ENCODE measurements at regions not wholly inside any gene's neighbourhood (a gene's known extent, or its start where the extent isn't known, plus 50 kb on each side); places are given as distances from the start of the nearest gene placed in this dataset.

DNA sequence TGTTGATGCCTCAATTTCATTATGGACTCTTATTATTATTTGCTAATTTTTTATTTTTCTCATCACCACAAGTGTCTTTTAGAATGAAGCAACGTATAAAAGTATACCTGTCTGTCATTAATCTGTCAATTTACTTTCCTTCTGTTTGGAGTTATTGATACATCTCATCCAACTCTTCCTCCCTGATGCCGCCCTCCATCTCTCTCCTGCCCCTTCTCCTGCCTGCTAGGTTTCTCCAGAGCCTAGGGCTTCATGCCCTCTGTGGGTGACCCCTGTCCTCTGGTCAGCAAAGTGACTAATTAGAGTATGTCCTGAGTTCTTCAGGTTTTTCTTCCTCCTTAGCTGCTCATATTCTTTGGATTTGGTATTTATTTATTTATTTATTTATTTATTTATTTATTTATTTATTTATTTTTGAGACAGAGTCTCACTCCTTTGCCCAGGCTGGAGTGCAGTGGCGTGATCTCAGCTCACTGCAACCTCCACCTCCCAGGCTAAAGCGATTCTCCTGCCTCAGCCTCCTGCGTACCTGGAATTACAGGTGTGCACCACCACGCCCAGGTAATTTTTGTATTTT lies 162.5 kb upstream of the MYCN start:
- no peak for FAIRE-seq
- DNase-seq (ENCODE audit: low spot score): no peak

DNA sequence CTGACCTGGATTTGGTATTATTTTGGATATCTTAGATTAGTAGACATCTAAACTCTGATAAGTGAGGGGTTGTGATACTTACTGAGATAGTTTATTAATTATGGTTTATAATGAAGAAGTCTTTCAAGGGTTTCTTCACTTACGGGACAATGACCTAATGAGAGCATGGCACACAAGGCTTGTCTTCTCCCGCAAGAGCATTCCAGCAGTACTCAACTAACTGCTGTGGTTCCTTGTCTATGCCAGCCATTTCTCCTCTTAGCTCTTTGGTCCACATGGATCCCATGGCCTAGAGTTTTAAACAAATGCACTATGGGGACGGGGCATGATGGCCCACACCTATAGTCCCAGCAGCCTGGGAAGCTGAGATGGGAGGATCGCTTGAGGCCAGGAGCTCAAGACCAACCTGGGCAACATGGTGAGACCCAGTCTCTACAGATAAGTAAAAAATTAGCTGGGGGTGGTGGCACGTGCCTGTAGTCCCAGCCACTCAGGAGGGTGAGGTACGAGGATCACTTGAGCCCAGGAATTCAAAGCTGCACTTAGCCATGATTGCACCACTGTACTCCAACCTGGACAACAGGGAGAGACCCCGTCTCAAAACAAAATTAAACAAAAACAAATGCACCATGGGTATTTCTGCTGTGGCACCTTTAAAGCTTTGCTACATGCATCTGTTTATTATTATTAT lies 161.7 kb upstream of the MYCN start:
- FAIRE-seq (no peak), DNase-seq (ENCODE audit: low spot score) (no peak)

DNA sequence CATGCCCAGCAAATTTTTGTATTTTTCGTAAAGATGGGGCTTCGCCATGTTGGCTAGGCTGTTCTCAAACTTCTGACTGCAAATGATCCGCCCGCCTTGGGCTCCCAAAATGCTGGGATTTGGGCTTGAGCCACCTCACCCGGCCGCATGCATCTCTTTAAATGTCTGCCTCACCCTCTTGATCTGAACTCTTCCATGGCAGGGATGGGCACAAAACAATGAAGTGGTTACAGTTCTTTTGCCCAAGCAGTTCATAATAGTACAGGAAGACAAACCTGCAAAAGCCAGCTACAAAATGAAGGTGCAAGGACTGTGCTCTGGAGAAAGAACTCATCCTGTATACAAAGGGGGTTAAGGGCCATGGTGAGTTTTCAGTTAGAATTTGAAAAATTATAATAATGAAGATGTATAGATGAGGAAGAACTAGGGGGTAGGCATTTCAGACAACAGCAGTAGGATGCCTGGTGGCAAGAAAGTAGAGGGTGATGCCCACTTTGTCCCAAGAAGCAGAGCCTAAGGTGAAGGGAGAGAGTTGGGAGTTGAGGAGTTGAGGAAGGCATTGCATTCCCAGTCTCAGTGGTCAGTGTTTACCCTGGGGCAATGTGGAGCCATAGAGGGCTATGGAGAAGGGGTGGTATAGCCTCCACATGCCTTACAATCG lies 160.8 kb upstream of the MYCN start:
- DNase-seq (ENCODE audit: low spot score) (no peak), FAIRE-seq (no peak)

DNA sequence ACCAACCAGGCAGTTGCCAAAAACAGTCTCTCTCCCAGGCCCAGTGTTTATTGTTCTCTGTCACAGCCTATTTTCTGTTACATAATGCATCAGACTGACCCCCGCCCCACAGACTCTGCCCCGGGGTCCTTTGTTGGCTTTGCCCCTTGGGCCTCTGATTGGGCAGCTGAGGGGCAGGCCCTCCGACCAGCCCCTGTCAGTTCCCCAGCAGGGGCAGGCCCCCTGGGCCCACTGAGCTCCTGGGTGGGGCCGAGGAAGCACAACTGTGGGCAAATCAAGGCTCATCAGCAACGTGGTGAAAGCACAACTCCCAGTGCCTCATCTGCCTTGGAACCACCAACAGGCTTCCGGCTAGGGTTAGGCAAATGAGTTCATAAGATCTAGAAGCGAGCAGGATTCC lies 160.1 kb upstream of the MYCN start:
- FAIRE-seq: no peak
- DNase-seq (ENCODE audit: low spot score): no peak

DNA sequence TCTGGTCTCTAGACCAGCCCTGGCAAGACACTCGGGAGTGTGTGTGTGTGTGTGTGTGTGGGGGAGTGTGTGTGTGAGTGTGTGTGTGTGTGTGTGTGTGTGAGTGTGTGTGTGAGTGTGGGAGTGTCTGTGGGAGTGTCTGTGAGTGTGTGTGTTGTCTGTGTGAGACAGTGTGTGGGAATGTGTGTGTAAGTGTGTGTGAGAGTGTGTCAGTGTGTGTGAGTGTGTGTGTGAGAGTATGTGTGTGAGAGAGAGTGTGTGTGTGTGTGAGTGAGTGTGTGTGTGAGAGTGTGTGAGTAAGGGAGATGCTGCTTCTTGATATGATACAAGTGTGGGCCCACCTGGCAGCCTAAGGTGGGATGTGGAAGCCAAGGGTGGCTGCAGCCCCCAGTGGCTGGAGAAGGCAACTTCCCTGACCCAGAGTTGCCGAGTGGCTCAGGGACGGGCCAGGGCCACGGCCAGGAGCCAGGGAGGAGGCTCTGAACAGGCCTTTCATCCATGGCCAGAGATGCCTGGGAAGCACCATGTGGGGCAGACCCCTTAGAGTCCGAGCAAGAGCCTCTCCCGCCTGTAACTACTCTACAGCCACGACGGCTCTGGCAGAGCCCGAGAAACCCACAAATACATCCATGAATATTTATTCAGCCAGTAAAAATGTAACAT lies 159.3 kb upstream of the MYCN start:
- FAIRE-seq: no peak
- DNase-seq (ENCODE audit: low spot score): no peak

DNA sequence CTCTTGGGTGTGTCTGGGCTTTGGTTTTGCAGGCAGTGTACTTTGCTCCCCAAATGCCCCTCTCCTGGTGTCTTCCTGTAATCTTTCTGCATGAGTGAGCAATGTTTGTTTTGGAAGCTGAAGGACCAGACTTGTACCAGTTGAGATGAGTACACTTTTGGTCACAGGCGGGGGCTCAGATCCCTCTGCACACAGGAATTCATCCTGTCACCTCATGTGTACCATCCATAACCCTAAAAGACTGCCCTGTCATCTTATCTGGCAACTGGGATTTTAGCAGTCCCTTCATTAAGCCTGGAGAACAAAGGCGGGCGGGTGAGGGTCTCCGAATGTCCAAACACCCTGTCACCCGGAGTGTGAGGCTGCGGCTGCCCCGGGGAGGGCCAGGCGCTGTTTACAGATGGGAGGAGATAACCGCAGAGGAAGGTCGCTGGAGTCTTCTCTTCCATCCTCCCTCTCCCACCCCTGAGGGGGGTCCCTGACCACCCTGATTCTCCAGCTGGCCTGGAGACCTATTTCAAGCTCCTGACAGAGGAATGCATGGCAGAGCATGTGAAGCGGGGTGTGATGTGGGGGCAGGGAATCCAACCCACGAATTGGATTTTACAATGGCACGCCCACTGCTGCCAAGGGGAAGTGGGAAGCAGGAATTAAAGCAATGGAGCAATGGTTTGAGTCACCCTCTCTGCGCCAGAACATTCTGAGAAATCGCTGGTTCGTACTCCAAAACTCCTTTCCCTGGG lies 158.2 kb upstream of the MYCN start:
- FAIRE-seq: no peak
- DNase-seq (ENCODE audit: low spot score): peak; percentile 33

DNA sequence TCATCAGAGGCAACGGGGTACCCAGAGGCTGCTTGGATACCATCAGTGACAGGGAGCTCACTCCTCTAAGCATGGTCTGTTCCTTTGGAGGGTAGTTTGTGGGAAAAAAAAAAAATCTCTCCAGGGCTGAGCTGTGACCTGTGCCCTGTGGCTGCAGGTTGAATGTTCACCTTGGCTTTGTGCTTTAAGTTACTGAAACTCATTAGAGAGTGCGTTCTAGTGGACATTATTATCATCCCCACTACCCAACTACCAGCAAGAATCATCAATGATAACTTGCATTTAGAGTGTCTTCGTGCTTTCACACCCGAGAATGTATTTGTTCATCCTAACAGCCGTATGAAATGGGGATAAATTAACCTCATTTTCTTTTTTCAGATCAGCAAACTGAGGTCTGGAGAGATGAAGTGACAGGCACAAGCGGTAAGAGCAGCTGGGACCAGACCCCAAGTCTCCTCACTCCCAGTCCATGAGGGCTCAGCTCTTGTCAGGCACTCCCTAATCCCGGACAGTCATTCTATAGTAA lies 157.5 kb upstream of the MYCN start:
- no peak for FAIRE-seq
- no peak for DNase-seq (ENCODE audit: low spot score)

DNA sequence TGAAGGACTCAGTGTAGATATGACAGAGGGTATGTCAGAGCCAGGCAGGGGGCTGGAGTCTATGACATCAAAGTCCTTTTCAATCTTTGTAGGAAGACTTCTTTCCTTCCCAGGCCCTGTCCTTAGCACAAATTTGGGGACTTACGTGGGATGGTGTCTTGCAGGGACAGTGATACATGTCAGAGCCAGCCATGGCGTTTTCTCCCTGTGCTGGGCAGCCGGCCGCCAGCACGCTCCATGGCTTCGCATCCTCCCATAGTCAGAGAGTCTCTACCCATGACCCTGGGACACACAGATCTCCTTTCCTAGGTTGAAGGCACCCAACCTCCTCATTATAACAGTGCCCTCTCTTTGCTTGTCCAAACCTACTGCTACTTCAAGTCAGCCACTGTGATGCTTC lies 156.9 kb upstream of the MYCN start:
- DNase-seq (ENCODE audit: low spot score) (no peak), FAIRE-seq (no peak)

DNA sequence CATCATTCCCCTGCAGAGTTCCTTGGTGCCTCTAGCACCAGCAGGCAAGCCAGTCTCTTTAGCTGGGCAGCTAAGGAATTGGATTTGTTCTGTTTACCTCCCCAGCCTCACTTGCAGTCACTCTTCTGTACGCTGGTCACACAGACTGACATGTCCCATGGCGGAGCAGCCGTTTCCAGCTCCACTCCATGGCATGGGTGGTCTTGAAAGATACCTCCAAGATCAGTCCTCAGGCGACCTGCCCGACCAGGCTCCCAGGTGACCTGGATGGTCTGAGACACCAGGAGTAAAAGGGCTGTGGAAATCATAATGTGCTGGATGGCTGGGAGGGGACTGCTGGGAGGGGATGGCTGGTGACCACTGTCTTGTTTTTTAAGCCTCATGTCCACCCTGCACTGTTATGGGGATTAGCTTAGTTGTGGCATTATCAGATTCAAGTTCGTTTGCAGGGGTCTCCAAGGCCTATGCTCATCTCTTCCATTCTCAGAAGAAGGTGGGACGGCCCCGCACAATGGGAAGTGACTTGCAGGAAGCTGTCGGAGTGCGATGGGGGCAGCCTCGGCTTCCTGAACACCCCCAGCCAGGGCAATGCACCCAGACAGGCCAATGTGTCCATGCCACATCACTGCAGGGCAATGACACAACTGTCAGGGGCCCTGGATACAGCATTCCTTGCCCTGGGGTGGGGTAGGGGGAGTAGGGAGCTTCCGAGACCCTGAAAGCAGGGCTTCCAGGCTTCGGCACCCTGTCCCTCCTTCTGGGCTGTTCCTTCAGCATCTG lies 156.1 kb upstream of the MYCN start:
- DNase-seq (ENCODE audit: low spot score) (no peak), FAIRE-seq (no peak)

DNA sequence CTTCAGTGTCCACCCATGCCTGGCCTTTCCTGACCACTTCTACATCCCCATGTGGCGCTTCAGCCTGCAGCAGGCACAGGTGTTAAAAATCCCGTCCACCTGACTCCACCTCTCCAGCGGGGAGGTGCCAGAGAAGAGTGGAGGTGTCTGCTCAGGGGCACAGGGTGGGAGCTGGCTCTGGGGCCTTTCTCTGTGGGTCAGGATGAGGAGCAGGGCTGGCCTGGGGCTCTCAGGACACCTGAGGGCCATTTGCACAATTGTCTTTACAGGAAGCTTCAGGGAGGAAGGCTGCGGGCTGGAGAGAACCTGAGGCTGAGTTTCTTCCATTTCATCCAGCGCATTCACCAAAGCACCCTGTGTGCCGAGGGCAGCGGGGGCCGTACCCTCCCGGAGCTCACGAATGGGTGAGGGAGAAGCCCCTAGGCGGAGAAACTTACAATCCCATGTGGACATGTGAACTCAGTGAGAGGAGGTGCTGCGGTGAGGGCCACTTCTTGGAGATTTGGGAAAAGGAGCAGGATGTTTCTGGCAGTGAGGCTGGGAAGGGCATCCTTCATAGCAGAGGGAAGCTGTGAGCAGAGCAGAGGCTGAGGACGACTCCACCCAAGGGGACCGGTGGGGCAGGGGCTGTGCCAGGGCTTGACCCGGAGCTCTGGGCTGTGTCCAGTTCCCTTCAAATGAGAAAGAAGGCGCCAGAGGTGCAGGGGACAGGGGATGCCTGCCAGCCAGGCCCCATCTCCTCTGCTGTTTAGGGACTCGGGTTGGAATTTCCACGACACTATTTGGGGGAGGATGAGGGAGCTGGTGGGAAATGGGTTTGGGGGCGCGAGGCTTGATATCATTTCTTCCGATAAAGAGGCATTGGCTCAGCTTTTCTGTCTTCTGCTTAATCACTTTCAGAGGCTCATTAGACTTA lies 155.2 kb upstream of the MYCN start:
- FAIRE-seq: no peak

DNA sequence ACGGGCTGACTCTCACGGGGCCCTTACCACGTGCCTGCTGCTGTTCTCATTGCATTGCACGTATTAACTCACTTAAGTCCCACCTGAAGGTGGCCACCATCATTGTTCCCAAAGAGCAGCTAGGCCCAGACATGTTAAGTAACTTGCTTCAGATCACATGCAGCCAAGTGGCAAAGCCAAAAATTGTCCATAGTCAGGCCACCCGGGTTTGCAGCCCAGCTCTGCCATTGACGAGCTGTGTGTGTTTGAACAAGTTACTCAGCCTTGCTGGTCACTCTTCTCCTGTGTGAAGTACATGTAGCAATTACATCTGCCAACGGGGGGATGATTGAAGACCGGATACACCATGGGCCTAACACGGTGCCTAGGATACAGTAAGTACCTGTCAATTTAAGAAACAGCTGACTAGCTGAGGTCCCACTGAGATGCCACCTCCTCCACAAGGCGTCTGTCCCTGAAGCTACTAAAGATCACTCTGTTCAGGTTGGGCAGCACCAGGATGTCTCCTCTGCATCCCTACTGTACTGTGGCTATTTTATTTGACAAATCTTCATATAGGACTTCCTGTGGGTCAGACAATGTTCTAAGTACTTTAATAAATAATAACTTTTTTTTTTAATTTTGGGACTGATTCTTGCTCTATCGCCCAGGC lies 154.2 kb upstream of the MYCN start:
- no peak for FAIRE-seq
- DNase-seq (ENCODE audit: low spot score): no peak

More for the DNA sequence above, 155.2 kb upstream of the MYCN start:
- no peak for DNase-seq (ENCODE audit: low spot score)

DNA sequence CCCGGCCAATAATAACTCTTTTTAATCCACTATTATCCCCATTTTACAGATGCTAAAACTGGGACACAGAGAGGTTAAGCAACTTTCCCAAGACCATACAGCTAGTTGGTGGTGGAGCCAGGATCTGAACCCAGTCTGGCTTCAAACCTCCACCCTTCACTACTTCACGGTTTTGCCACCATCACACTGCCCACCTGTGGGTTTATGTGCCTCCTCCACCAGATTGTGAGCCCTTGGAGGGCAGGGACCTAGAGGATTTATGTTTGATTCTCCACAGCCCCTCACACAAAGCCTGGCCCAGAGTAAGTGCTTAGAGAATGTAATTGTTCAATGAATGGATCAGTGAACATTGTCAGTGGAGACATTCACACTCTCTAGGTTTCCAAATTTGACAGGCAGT lies 153.4 kb upstream of the MYCN start:
- FAIRE-seq: no peak
- DNase-seq (ENCODE audit: low spot score): no peak

DNA sequence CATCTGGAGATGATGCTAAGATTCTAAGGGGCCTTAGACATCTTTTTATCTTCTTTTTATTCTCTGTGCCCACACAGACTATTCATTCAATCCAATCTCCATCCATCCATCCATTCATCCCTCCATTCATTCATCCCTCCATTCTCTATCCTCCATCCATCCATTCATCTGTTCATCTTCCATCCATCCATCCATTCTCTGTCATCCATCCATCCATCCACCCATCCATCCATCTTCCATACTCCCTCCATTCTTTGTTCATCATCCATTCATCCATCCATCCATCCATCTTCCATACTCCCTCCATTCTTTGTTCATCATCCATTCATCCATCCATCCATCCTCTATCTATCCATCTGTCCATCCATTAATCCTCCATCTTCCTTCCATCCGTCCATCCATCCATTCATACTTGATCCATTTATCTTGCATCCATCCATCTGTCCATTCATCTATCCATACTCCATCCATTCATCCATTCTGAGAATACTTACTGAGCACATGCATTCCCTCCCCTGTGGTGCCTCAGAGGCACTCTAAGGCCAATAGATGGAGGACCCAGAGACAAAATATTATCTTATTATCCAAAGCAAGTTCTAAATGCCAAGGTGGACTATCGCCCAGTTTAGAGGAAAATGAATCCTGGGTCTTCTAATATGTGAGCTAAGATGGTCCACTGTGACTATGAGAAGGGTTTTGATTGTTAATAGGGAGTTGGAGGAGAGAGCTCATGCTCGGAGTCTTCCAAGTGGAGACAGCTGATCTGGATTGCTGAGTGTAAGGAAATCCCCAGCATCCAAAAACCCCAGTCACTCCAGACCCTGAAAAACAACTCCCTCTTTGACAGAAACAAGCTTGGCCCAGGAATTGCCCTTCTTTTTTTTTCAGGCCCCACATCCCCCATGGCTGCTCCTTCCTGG lies 152.6 kb upstream of the MYCN start:
- DNase-seq (ENCODE audit: low spot score) (no peak), FAIRE-seq (no peak)

DNA sequence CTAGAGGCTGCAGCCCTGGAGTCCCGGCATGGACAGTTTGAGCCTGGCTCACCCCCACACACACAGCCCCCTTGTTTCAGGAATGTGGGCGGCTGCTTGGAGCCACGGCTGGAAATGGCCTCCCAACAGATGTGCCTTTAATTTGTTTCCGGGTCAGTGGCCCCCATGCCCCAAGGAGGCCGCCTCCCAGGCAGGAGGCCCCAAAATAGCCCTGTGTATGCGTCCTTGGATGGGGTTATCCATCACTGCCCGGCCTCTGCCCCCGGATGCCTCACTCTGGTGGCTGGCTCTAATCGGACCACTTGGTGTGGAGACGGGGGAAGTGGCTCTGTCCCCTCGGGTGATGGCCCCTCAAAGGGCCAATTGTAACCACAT lies 151.9 kb upstream of the MYCN start:
- no peak for FAIRE-seq

DNA sequence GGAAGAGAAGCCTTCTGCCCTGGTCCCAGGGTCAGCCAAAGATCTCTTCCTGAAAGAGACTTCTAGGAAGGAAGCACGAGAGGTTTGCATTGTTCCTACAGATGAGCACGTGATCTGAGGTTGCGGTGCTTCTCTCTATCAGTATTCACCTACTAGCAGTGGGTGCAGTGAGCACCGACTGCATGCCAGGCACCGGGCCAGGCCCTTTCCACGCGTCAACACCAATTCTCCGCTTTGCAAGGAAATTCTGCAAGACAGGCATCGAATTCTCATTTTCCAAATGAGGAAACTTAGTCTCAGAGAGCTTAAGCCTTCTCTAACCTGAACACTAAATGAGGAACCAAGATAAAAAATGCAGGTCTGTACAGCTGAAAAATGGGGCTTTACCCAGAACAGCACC lies 151.5 kb upstream of the MYCN start:
- DNase-seq (ENCODE audit: low spot score) (no peak), FAIRE-seq (no peak)

More for the DNA sequence above, 151.9 kb upstream of the MYCN start:
- no peak for DNase-seq (ENCODE audit: low spot score)

DNA sequence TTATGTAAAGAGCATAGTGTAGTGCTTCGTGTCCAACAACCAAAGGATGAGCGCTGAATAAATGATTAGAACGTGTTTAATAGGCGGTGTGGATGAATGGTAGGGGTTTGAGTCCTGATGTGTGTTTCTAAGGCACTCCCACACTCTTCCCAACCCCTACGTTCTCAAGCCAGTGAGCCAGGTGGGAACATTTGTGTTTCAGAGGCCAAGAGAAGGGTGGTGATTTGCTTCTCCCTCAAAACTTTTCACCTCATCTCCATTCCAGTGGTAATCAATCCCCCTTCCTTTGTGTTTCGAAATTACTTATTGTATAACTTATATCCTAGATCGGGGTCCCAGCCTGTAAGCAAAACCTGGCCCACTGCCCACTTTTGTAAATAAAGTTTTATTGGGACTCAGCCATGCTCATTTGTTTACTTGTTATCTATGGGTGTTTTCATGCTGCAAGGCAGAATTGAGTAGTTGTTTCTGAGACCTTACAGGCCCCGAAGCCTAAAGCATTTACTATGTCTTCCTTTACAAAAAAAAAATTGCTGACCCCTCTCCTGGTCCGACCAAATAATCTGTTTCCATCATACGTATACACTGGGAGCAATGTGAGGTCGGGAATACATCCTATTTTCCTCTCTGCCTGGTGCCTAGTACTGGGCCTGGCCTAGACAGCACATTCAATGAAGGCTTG lies 150.8 kb upstream of the MYCN start:
- DNase-seq (ENCODE audit: low spot score): no peak
- FAIRE-seq: no peak

DNA sequence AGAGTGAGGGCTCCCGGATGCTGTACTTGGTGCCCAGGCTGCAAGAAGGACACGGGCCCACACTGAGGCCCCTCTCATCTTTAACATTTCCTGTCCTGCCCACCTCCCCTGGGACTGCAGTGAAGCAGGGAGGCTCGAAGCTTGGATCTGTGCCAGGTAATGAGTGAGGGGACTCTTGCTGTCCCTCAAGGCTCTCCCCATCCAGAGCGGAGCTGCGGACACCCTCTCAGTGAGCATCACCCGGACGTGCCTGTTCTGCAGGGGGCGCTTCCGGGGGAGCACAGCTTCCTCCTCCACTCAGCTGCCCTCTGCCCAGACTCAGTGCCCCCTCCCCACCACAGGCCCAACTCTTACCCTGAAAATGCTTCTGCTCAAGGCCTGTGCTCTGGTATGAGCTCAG lies 150.0 kb upstream of the MYCN start:
- FAIRE-seq: no peak
- no peak for DNase-seq (ENCODE audit: low spot score)

DNA sequence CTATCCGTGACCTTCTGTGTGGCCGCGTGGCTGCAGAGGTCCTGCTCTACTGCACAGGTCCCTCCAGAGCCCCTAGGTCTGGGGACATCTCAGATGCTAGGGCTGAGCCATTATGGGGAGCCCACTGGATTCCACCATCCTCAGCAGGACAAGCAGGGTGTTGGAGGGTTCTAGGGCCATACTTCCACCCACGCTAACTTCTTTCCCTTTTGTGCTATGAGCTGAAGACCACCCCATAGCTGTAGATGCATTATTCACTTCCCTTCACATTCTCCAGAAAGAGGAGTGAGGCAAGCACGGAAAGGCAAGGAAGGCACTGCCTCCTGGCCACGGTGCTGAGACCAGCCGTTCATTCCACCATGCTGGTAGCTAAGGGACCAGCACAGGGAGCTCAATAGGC lies 149.5 kb upstream of the MYCN start:
- DNase-seq (ENCODE audit: low spot score) (no peak), FAIRE-seq (no peak)
